GM19099 (cell line): ENCODE measurements at regions not wholly inside any gene's neighbourhood (a gene's known extent, or its start where the extent isn't known, plus 50 kb on each side); places are given as distances from the start of the nearest gene placed in this dataset.

Experiments
- POLR2A ChIP-seq: IDR thresholded peaks from 3 replicates; pipeline ENCODE4 v1.6.1; 2011; ENCODE audit warnings: low read depth; ENCODE audit not compliant: insufficient read length; ENCODE audit errors: extremely low read depth

- TF ChIP-seq POLR2A: no peak
These were observed 310.6 kb upstream of the ZMIZ1 start for GRCh38 chr10:78758176-78758575.

DNA sequence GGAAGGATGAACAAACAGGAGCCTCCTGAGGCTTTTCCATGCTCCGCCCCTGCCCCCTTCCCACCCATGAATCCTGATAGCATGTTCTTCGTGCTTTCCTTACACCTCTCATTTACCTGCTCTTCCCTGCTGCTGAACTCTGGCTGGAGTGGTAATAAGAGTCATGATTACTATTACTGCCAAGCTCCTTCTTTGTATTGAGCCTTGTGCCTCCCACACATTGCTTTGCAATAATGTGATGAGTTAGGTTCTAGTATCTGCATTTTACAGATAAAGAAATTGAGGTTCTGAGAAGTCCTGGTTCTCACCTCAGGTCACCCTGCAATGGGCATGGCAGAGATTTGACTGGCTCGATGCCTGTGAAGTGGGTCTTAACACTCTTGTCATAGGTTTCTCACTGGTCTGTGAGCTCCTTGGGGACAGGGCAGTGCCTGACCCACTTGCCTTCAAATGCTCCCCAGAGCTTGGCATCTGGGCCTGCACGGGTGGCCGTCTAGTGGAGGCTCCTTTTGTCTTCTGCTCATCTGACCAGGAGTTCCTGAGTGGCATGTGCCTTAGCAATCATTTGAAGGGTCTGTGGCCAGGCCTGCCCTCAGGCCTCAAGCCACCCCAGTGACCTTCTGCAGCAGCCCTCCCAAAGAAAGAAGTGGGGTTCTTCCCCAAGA is 309.2 kb upstream of the ZMIZ1 start:
- no peak for TF ChIP-seq POLR2A

- TF ChIP-seq POLR2A: no peak
These were observed 308.1 kb upstream of the ZMIZ1 start for GRCh38 chr10:78760463-78761310.

DNA sequence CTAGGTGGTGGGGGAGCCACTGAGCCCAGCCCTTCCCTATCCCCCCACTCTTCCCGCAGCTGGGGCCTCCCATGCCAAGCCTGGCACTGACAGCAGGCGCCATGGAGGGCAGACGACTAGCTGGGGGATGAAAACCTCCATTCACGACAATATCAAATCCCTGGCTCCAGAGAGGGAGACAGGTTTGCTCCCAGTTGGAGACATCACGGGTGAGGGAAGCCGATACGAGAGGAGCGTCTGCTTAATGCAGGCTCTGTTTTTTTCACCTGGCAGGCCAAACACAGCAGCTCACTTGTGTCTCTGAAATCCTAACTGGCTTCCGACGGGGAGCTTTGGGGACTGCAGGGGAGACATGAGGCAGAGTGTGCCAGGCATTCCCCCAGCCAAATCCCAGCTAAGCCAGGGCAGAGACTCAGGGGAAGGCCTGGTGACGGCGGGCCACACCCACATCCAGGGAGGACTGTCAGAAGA is 307.4 kb upstream of the ZMIZ1 start:
- TF ChIP-seq POLR2A: no peak

GRCh38 chr10:78762086-78762630 is 306.6 kb upstream of the ZMIZ1 start:
- no peak for TF ChIP-seq POLR2A

DNA sequence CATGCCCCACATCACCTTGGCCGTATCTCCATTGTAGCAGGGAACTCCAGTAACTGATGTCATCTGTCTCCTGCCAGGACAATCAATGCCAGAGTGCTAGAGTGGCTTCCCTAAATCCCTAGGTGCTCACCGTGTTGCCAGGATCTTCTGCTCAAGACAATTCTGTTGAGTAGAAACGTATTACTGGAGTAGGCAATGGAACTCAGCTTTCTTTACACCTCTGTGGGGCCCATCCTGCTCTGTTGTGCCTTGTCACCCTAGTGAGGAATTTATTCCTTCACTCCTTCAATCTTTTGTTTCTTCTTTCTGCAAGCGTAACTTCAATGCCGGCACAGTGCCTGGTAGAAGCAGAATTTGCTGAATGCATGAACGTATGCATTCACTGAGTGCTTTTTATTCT is 305.5 kb upstream of the ZMIZ1 start:
- no peak for TF ChIP-seq POLR2A

- no peak for TF ChIP-seq POLR2A
These were observed 304.9 kb upstream of the ZMIZ1 start for GRCh38 chr10:78763651-78764395.

DNA sequence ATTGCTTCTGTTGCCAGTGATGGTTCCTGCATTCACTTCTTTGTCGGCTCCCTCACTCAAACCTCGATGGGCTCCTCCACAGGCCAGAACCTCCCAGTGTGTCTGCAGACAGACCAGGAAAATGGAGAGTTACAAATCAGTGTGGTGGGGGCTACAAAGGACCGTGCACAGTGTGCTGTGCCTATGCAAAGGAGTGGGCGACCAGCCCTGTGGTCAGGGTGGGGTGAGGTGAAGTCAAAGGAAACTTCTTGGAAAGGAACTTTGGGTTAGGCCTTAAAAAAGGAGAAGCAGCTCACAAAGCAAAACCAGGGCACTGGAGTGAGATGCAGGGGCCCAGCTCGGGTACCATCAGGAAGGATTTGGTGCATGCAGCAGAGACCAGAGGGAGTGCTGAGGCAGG is 304.3 kb upstream of the ZMIZ1 start:
- TF ChIP-seq POLR2A: no peak

- TF ChIP-seq POLR2A: no peak
These were observed 303.8 kb upstream of the ZMIZ1 start for GRCh38 chr10:78764846-78765430.

- TF ChIP-seq POLR2A: no peak
These were observed 302.9 kb upstream of the ZMIZ1 start for GRCh38 chr10:78765726-78766335.

DNA sequence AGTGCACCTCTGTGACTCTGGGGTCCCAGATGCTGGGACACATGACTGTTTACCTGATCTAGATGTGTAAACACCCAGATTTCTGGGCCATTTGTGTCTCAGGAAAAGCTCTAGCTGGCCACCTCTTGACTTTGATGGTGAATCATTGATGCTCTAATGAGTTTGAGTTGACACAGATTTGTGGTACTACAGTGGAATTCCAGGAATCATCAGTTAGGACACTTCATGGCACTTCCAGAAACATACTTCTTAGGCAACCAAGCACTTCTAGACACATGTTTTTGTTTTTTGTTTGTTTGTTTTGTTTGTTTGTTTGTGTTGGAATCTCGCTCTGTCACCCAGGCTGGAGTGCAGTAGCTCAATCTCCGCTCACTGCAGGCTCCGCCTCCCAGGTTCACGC is 302.2 kb upstream of the ZMIZ1 start:
- no peak for TF ChIP-seq POLR2A

- TF ChIP-seq POLR2A: no peak
These were observed 300.5 kb upstream of the ZMIZ1 start for GRCh38 chr10:78768041-78768835.

- TF ChIP-seq POLR2A: no peak
These were observed 299.9 kb upstream of the ZMIZ1 start for GRCh38 chr10:78768876-78769275.

- no peak for TF ChIP-seq POLR2A
These were observed 299.2 kb upstream of the ZMIZ1 start for GRCh38 chr10:78769526-78769925.
